Right forelimb (tissue), 1 donor: ENCODE measurements at regions not wholly inside any gene's neighbourhood (a gene's known extent, or its start where the extent isn't known, plus 50 kb on each side); places are given as distances from the start of the nearest gene placed in this dataset.

Experiments used
- DNase-seq: peaks from one replicate; pipeline ENCODE4 v3.0.0-alpha.2; 2018

DNA sequence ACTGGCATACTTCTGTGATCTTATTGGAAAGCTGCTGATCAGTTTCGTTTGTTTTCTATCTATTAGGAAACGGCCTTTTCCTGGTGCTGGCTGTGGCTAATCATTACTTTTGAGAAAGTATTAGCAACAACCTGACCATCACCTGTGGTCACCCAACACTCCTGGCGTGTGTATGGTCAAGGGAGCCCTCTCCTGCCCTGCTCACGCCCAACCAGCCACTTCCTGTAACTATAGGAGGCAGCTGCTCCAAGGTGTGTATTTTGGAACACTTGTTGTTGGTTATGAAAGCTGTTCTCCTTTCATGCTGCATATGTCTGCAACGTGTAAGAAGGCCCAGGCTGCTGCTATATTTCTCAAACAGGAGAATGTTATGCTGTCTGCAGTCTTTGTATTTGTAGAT is 1582.8 kb downstream of the AACS start:
- DNase-seq = no peak

DNA sequence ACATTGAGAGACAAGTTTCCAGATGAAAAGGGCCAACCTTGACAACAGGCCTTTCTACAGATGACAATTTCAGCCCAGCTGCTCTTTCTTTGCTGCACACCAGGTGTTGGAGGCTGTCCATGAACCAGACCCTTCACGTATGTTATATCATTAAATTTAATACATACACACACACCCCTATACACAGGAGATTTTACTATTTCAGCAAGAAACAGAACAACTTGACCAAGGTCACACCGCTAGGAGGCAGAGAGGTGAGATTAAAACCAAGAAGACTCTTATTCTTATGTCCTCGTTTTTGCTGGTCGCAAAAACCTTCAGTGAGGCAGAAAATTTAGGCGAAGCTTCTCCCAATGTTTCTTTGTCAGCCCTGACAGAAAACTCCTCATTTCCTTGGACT is 1585.9 kb downstream of the AACS start:
- no peak for DNase-seq

- DNase-seq = no peak
Measured at GRCh38 chr12:126663304-126664094, 1598.3 kb downstream of the AACS start.

DNA sequence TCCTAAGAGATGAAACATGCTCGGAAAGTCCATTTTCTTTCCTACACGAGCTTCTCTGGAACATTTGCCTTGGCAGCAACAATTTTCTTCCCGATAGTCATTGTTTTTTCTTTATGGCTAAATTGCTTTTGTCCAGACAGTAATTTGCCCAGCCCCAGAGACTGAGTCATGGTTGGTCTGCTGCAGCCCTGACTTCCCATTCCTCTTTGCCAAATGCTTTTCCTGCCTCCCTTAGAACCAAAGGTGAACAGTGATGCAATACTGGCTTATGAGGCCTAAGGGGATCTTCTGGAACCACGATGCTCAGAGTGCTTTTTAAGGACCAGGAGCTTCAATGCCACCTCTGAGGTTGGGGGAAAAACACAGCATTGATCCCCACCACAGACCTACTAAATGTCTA is 1599.6 kb upstream of the TMEM132C start:
- no peak for DNase-seq

- no peak for DNase-seq
Measured at GRCh38 chr12:126668538-126668937, 1598.4 kb upstream of the TMEM132C start.

- DNase-seq = no peak
Measured at GRCh38 chr12:126668961-126669360, 1598.0 kb upstream of the TMEM132C start.

GRCh38 chr12:126676434-126676833 is 1590.5 kb upstream of the TMEM132C start:
- no peak for DNase-seq

GRCh38 chr12:126681676-126682075 is 1585.3 kb upstream of the TMEM132C start:
- DNase-seq = no peak

GRCh38 chr12:126684703-126685102 is 1582.3 kb upstream of the TMEM132C start:
- no peak for DNase-seq

DNA sequence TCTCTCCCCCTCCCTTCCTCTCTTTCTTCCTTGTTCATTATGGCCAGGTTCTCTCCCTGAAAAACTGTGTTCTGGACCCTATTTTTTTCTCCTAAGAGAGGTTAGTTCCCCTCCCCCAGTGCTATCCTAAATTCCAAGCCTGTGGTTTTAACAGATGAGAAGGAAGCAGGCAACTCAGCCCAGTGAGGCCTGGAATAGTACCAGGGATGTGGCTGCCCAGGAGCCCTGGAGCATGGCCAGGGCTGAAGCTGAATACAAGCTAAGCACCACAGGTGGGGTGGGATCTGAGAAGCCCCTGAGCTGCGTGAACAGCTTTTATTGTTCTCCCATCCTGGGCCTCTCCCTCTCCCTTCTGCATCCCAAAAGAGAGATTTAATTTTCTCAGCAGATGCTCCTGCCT is 1581.3 kb upstream of the TMEM132C start:
- DNase-seq = no peak

DNA sequence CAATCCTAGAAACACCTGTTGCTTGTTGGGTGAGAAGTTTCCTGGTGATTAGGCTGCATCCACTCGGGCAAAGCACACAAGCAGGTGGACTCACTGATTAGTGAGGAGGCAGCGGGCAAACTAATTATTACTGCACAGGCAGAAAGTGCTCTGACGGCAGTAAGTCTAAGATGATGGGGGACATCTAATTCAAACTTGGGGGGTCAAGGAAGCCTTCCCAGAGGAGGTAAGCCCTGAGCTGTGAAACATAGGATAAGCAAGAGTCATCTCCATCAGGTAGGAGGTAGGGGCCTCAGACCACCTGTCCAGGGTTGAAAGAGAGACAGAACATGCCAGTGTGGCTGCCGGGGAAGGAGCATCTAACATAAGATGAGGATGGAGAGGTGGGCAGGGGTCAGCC is 1578.4 kb upstream of the TMEM132C start:
- DNase-seq = no peak

DNA sequence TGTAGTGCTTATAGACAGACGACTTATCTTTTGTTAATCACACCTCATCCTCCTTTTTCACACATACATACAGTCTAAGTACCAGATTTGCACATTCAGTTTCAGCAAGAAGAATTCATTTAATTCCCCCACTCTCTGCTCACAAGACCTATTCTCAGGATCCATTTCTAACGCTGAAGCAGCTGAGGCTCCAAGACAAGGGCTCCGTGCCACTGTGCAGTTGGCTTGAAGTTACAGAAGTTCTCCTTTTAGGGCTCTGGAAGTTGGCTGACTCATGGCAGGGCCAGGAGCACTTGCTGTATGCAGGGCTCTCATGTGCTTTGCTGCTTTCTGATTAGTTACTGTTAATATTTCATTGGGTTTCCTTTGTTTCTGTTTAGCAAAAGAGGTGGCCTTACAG is 1566.9 kb upstream of the TMEM132C start:
- DNase-seq = no peak

- DNase-seq = no peak
Measured at GRCh38 chr12:126704609-126705008, 1562.4 kb upstream of the TMEM132C start.

DNA sequence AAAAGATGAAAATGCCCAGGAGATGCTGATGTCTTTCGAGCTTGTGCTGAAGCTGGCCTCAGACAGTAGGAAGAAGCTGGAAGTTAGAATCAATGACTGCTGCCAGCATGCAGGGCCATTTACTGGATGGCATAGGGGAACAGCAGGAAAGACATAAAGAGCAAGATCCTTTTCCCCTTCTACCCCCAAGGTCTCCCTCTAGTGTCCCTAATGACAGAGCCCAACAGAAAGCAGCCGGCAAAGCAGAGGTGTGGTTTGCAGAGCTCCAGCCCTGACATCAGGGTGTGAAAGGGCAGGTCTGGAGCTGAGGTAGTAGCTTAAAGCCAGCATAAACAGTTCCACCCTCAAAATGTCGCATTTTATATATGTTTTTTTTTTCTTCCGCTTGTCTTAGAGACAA is 1560.7 kb upstream of the TMEM132C start:
- DNase-seq = no peak

- DNase-seq = no peak
Measured at GRCh38 chr12:126708492-126708896, 1558.5 kb upstream of the TMEM132C start.

- no peak for DNase-seq
Measured at GRCh38 chr12:126718365-126718764, 1548.6 kb upstream of the TMEM132C start.

DNA sequence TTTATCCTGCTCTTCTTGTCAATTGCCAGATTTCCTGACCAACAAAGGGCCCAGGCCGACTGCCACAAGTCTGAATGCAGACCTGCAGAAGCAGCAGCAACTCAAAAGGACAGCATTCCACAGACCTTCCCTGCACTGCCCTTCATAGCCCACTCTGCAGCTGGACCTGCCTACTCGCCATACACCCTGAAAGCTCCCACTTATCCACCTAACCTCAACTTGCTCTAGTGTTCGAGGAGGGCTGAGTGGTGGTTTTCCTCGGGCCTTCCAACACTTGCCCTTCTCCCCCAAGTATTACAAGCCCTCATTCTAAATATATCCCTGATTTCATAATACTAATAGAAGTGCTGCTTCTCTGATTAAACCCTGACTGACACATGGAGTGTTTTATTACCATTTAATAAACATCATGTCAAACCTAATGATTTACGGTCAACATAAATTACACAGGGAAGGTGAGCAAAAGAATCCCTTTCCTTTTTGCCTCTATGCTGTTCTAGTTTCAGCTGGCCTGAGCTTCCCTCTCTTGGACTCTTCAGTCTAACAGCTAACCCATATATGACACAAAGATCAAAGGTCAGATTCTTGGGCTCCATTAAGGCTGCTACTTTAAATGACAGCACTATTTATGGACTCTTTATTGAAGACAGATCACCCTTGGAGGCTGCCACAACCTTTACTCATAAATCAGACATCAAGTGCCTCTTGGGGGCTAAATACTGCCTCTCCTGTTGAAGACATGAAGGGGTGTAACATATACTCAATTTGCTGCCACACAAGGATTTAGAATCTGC is 1546.9 kb upstream of the TMEM132C start:
- DNase-seq = no peak

GRCh38 chr12:126726481-126727217 is 1540.3 kb upstream of the TMEM132C start:
- no peak for DNase-seq

DNA sequence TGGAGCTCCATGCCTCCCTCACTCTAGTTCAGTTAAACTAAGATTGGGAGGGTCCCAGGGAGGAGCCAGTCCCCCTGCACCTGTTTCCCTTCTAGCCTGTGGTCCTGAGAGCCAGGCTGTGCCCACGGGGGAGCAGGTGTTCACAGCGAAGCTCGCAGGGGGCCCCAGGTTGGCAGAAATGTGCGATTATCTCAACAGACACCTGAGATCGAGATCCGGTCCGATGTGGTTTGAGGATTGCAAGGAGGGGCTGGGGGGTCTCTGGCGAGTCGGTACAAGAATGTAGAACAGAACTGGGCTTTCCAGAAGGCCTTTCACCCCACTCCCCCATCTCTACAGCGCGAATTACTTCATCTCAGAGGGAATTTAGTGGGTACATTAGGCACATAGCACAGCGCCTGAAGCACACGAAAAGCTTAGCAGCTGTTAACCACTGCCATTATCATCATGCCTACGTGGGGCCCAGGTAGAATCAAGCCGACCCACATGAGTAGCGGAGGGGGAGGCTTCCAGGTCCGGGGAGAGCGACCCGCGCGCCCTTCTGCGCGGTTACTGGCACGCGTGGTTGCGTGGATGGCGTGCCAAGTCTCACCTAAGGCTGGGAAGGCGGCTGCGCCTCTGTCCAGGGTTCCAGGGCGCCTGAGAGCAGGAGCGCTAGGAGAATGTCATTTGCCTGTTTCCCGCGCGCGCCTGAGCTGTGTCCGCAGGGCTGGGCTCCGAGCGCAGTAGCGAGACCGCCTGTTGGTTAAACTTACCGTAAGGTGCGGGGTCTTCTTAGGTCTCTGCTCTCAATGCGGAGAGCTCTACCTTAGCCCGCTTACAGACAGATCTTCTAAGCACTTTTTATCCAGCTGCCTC is 1539.5 kb upstream of the TMEM132C start:
- no peak for DNase-seq

DNA sequence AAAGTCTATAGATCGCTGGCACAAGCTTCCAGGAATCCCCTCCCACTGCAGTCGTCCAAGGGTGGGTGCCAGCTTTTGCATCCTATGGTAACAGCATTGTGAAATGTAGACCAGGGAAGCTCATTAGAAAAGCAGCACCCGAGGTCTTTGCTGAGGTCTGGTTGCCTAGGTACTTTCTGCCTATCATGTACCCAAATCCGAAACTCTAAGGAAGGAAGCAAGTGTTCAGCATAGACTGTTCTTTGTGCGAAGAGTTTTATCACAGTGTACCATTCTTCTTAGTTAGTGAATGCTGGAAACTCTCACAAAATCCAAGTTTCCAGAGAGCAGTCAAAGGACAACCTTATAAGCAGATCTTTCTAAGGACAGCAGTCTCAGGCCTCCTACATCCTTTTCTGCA is 1532.7 kb upstream of the TMEM132C start:
- no peak for DNase-seq

DNA sequence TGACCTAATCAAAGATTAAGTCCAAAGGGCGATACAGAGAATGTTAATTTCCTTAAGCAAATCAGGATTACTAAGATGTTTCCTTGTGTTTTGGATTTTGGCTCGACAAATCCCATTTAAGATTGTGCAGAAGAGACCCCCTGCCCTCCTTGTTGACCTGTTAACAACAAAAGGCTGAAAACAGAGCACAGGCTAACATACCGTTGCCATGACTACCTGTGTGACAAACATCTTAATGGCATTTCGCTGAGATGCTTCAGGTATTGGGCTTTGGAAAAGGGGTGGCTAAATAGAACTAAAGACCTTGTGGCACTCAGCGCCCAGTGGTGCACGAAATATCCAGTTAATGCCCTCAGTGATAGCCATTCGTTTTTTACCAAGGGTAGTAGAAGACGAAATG is 1532.3 kb upstream of the TMEM132C start:
- DNase-seq = no peak

DNA sequence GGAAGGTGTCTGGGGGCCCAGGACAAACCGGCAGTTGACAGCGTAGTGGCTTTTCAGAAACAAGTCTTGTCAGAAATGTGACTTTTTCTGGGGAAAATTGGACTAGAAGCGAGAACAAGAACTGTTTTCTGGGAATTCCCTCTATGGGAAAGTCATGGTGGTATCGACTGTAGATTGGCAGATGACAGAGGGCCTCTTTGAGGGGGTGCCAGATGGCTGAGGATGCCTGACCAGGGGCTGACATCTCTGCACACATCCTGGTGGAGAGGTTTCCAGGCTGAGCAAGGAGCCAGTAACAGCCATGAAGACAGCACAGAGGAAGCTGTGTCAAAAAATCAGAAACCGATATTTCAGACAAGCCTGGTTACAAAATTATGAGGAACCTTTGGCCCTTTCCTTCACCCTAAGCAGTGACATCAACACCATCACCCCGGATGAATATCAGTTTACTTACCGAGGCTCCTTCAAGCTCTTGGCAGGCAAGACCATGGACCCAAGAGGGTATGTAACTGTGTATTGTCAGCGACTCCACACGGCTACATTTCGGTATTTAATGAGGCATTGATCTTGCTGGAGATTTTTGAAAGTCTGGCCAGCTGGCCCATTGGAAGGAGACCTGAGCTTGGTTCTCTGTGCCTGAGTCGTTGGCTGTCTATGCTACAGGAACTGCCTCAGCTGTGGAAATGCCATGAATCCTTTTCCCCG is 1525.3 kb upstream of the TMEM132C start:
- DNase-seq = peak; percentile 43
